Activated B cell treated with CpG ODN at 0.5 μM for 24 hours (primary cell): ENCODE measurements at regions not wholly inside any gene's neighbourhood (a gene's known extent, or its start where the extent isn't known, plus 50 kb on each side); places are given as distances from the start of the nearest gene placed in this dataset.

Experiments
- ATAC-seq: fragments of 200-7000 bp; cut with Tn5 transposase; one replicate; pipeline ENCODE4 v1.10.0; 2021; ENCODE audit warnings: low read depth, mild to moderate bottlenecking, moderate library complexity
- CTCF ChIA-PET: fragments of 350-600 bp; sonication (Branson Sonifier 250); formaldehyde crosslinking; loops from one replicate; lab custom pipeline; 2021; ENCODE audit warnings: antibody characterized with exemption; lab: Charles Lee
- POLR2A ChIA-PET: fragments of 350-600 bp; sonication (Branson Sonifier 250); formaldehyde crosslinking; loops from one replicate; lab custom pipeline; 2021; ENCODE audit warnings: antibody characterized with exemption; lab: Charles Lee
- DNase-seq: peaks from one replicate; pipeline ENCODE4 v3.0.0; 2022
- H3K27ac Mint-ChIP-seq: one replicate; pipeline ENCODE4 v1.8.0; 2020; ENCODE audit warnings: mixed read lengths
- H3K27me3 Mint-ChIP-seq: one replicate; pipeline ENCODE4 v1.8.0; 2021; ENCODE audit warnings: mixed read lengths
- H3K36me3 Mint-ChIP-seq: one replicate; pipeline ENCODE4 v1.8.0; 2021; ENCODE audit warnings: low read depth, mixed read lengths
- H3K4me1 Mint-ChIP-seq: one replicate; pipeline ENCODE4 v1.8.0; 2021; ENCODE audit warnings: mixed read lengths
- H3K4me3 Mint-ChIP-seq: one replicate; pipeline ENCODE4 v1.8.0; 2020; ENCODE audit warnings: mild to moderate bottlenecking, mixed read lengths
- H3K9me3 Mint-ChIP-seq: one replicate; pipeline ENCODE4 v1.8.0; 2020; ENCODE audit warnings: mixed read lengths
- intact Hi-C: fragments of 100-400 bp; cut with micrococcal nuclease; formaldehyde crosslinking; loops from one replicate; pipeline ENCODE4 v1.15.1; 2024
- TF ChIP-seq, protein P1 (sequence below): fragments of 200-600 bp; IDR thresholded peaks from one replicate; pipeline ENCODE4 v1.8.0; 2022; ENCODE audit warnings: antibody characterized with exemption, mild to moderate bottlenecking

DNA sequence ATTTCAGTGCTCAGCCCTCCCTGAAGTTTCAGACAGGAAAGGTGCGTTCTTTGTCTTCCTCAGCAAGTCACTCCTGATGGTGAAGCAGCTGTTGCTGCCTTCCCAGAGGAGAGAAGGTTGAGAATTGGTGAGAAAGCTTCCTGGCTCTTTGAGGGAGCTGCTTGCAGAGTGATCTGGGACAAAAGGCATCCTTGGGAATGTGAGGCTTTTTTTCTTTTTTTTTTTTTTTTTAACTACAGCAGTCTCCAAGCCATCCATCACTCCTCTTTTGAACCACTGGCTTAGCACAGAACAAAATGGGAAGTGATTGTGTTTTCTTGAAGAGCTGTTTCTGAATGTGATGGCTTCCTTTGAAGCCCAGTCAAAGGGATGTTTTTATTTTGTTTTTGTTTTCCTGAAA lies 120.4 kb upstream of the LRIG3 start:
- no peak for ATAC-seq
- DNase-seq, result no peak
- Mint-ChIP-seq H3K4me3 (no peak overlapping the region), H3K9me3 (no peaks in the 10 kb centered on the region), H3K36me3 (no peaks in the 10 kb centered on the region), H3K27me3 (no peaks in the 10 kb centered on the region), H3K27ac (no peak overlapping the region), H3K4me1 (no peaks in the 10 kb centered on the region)
- intact Hi-C loops, result no loop called here
- CTCF ChIA-PET, result no interaction called here
- TF ChIP-seq, protein P1, sequence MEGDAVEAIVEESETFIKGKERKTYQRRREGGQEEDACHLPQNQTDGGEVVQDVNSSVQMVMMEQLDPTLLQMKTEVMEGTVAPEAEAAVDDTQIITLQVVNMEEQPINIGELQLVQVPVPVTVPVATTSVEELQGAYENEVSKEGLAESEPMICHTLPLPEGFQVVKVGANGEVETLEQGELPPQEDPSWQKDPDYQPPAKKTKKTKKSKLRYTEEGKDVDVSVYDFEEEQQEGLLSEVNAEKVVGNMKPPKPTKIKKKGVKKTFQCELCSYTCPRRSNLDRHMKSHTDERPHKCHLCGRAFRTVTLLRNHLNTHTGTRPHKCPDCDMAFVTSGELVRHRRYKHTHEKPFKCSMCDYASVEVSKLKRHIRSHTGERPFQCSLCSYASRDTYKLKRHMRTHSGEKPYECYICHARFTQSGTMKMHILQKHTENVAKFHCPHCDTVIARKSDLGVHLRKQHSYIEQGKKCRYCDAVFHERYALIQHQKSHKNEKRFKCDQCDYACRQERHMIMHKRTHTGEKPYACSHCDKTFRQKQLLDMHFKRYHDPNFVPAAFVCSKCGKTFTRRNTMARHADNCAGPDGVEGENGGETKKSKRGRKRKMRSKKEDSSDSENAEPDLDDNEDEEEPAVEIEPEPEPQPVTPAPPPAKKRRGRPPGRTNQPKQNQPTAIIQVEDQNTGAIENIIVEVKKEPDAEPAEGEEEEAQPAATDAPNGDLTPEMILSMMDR, result no peak
- POLR2A ChIA-PET, result no interaction called here

DNA sequence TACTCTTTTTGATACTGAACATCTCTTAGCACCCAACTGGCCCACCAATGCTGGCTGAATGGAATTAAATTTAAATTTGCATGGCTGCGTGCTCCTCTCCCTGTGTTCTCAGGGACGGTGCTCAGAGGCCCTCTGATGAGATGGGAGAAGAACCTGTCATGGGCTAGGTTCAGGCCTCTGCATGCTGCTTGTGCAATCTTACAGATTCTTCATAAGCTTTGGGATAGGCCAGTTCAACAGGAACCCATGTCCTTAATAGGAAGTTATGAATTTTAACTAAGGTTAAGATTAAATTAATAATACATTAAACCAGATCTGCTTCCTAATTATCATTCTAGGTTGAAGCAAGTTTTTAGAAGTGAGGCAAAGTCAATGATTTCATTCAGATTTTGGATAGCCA lies 119.7 kb upstream of the LRIG3 start:
- intact Hi-C loops, result no loop called here
- H3K27ac Mint-ChIP-seq, result no peak overlapping the region
- no peak for ATAC-seq
- CTCF ChIA-PET, result no interaction called here
- H3K4me1 Mint-ChIP-seq, result no peaks in the 10 kb centered on the region
- no peaks in the 10 kb centered on the region for H3K36me3 Mint-ChIP-seq
- DNase-seq, result no peak
- H3K9me3 Mint-ChIP-seq, result no peaks in the 10 kb centered on the region
- POLR2A ChIA-PET, result no interaction called here
- no peak overlapping the region for H3K4me3 Mint-ChIP-seq
- TF ChIP-seq, protein P1, result no peak
- no peaks in the 10 kb centered on the region for H3K27me3 Mint-ChIP-seq

DNA sequence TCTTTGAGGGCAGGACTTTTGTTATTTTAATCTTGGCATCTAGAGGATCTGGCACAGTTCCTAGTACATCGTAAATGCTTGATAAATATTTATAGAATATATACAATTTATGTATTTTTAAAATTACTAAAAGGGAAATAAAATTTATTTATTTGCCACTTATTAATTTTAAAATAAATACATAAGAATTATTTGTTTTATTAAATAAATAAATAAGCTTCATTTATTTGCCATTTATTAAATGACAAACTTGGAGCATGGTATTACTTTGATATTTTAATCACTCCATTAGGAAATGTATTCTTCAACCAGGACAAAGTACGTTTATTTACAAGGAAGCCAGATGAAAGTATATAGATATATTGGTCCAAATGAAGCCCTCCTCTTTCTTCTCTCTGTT lies 118.7 kb upstream of the LRIG3 start:
- Mint-ChIP-seq H3K4me1 (no peaks in the 10 kb centered on the region), H3K27ac (no peak overlapping the region), H3K4me3 (no peak overlapping the region), H3K36me3 (no peaks in the 10 kb centered on the region), H3K27me3 (no peaks in the 10 kb centered on the region), H3K9me3 (peaks cover 2% of the 10 kb centered on the region)
- ChIA-PET CTCF (no interaction called here), POLR2A (no interaction called here)
- TF ChIP-seq, protein P1, result no peak
- DNase-seq, result no peak
- intact Hi-C loops, result no loop called here
- no peak for ATAC-seq

DNA sequence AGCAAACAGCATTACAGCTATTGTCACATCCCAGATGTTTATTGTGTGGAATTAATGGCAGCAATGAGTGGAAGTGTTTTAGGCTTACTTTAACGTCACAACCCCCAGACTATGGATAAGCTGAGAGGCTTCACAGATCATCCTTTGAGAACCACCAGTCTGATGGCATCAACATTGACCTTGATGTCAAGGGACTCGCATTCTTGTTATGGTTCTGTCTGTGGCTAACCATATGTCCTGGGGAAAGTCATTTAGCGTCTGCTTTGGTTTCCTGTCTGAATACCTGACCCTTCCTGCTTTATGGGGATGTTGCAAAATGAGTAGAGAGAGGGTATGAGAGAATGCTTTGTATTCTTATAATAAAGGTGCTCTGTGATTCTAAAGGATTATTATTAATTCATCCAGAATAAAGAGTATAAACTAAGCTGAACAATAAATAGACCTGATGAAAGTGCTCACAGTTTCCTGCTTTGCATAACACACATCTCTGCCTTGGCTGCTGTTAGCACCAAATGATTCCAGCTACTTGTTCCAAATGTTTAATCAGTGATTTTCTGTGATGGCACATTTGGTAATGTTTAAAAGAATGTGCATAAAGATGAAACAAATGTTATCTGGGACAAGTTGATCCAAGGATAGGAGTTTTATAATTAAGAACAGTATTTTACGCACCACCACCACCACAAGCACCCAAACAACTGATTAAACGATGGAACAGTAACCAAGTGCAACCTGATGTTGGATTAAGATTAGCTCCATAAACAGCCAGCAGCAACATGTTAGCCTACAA lies 116.9 kb upstream of the LRIG3 start:
- POLR2A ChIA-PET, result no interaction called here
- CTCF ChIA-PET, result no interaction called here
- no peak overlapping the region for H3K4me3 Mint-ChIP-seq
- TF ChIP-seq, protein P1, result no peak
- H3K27me3 Mint-ChIP-seq, result no peaks in the 10 kb centered on the region
- DNase-seq (no peak), ATAC-seq (no peak)
- no peaks in the 10 kb centered on the region for H3K36me3 Mint-ChIP-seq
- intact Hi-C loops, result no loop called here
- peaks cover 2% of the 10 kb centered on the region for H3K9me3 Mint-ChIP-seq
- no peak overlapping the region for H3K27ac Mint-ChIP-seq
- no peaks in the 10 kb centered on the region for H3K4me1 Mint-ChIP-seq

DNA sequence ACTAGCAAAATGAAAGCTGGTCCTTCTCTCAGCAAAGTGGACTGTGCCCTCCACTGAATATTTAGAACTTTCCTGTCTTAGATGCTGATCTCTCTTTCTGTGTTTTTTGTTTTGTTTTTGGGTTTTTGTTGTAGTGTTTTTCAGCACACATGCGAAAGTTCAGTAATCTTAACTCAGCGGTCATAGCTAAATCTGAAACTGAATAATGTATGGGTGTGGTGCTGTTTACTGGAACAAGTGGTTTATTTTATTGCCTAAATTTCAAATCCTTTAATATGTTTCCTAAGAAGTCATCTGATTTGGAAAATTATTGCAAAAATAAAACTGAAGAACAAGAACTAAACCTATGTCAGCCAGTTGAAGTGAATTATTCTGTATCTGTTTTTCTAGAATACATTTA lies 116.0 kb upstream of the LRIG3 start:
- H3K4me1 Mint-ChIP-seq, result no peaks in the 10 kb centered on the region
- intact Hi-C loops, result no loop called here
- H3K36me3 Mint-ChIP-seq, result no peaks in the 10 kb centered on the region
- TF ChIP-seq, protein P1, result no peak
- no peak overlapping the region for H3K27ac Mint-ChIP-seq
- no peak for ATAC-seq
- H3K9me3 Mint-ChIP-seq, result peaks cover 2% of the 10 kb centered on the region
- DNase-seq, result no peak
- H3K4me3 Mint-ChIP-seq, result no peak overlapping the region
- no peaks in the 10 kb centered on the region for H3K27me3 Mint-ChIP-seq
- POLR2A ChIA-PET, result no interaction called here
- CTCF ChIA-PET, result no interaction called here
